Activated T-cell treated with anti-CD3 and anti-CD28 coated beads, Interleukin-2, amount 50 U/mL, for 72 hours (primary cell): ENCODE measurements at regions not wholly inside any gene's neighbourhood (a gene's known extent, or its start where the extent isn't known, plus 50 kb on each side); places are given as distances from the start of the nearest gene placed in this dataset.

Experiments
- ATAC-seq, 2 donors: fragments of 150-1000 bp; cut with Tn5 transposase; replicated peaks in 1 of 2; 2 replicates each; pipeline ENCODE4 v1.10.0; 2021; ENCODE audit warnings: moderate library complexity in 2 of 2, mild to moderate bottlenecking in 1 of 2
- DNase-seq, 2 donors: peaks; one replicate each; pipeline ENCODE4 v3.0.0; 2021 to 2022; ENCODE audit warnings: mixed read lengths in 1 of 2
- H3K27ac Mint-ChIP-seq: one replicate; pipeline ENCODE4 v1.8.0; 2022; ENCODE audit warnings: mild to moderate bottlenecking, moderate library complexity, mixed read lengths
- H3K27me3 Mint-ChIP-seq: one replicate; pipeline ENCODE4 v1.8.0; 2022; ENCODE audit warnings: low read depth, mixed read lengths
- H3K36me3 Mint-ChIP-seq, 2 donors: one replicate each; pipeline ENCODE4 v1.8.0; 2022; ENCODE audit warnings: mixed read lengths in 2 of 2, mild to moderate bottlenecking in 1 of 2; ENCODE audit not compliant: insufficient read depth in 2 of 2
- H3K4me1 Mint-ChIP-seq: one replicate; pipeline ENCODE4 v1.8.0; 2022; ENCODE audit warnings: low read depth, mixed read lengths
- H3K4me3 Mint-ChIP-seq, 2 donors: one replicate each; pipeline ENCODE4 v1.8.0; 2022; ENCODE audit warnings: mild to moderate bottlenecking in 2 of 2, mixed read lengths in 2 of 2, moderate library complexity in 2 of 2
- H3K9me3 Mint-ChIP-seq, 2 donors: one replicate each; pipeline ENCODE4 v1.8.0; 2022; ENCODE audit warnings: mixed read lengths in 2 of 2

DNA sequence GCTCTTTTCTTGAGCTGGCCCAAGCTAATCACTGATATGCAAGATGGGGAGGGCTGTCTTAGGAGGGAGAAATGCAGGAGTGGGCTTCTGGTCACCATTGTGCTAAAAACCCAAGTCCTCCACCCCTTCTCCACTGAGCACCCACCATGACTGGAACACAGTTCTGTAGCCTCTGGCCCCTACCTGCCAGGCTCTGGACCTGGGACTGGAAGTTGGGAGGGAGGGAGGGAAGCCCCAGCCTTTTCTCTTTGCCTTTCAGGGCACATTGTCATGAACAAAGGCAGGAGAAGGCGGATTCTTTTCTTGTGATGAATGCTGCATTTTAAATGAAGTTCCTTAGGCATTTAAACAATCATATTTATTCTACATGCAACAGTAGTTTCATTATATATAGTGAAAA lies 559.1 kb upstream of the TRPC7 start:
- H3K9me3 Mint-ChIP-seq: peaks cover 13 to 15% of the 10 kb centered on the region in 2 donors
- no peak overlapping the region for H3K27ac Mint-ChIP-seq
- H3K4me3 Mint-ChIP-seq: no peak overlapping the region
- no peaks in the 10 kb centered on the region for H3K4me1 Mint-ChIP-seq
- DNase-seq: no peak
- no peak for ATAC-seq
- no peaks in the 10 kb centered on the region for H3K27me3 Mint-ChIP-seq
- H3K36me3 Mint-ChIP-seq: peaks cover 0 to 1% of the 10 kb centered on the region in 2 donors

DNA sequence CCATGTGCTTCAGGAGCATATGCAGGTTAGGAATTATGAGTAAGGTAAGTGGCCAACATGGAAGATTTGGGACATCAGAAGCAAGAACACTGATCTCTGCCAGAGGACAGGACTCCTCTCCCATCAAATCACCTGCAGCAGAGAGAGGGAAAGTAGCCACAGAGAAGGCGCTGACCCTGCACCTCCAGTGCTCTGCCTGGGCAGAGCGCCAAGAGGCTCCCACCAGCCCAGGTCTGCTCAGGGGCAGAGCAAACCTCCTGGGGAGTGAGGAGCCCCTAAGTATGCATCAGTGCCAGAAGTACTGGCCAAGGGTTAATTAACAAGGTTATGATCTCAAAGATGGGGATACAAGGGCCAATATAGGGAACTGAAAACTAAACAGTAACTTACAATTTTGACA lies 545.3 kb upstream of the TRPC7 start:
- Mint-ChIP-seq H3K27me3 (no peaks in the 10 kb centered on the region), H3K4me1 (no peaks in the 10 kb centered on the region), H3K27ac (no peak overlapping the region), H3K9me3 (peaks cover 1% of the 10 kb centered on the region in 2 donors), H3K4me3 (no peak overlapping the region), H3K36me3 (no peaks in the 10 kb centered on the region)
- ATAC-seq (no peak), DNase-seq (no peak)

GRCh38 chr5:136909906-136910305 lies 544.6 kb upstream of the TRPC7 start:
- Mint-ChIP-seq H3K9me3 (peaks cover 3% of the 10 kb centered on the region in 2 donors), H3K36me3 (no peaks in the 10 kb centered on the region), H3K4me3 (no peak overlapping the region), H3K27me3 (no peaks in the 10 kb centered on the region), H3K4me1 (no peaks in the 10 kb centered on the region), H3K27ac (no peak overlapping the region)
- DNase-seq (no peak), ATAC-seq (no peak)

DNA sequence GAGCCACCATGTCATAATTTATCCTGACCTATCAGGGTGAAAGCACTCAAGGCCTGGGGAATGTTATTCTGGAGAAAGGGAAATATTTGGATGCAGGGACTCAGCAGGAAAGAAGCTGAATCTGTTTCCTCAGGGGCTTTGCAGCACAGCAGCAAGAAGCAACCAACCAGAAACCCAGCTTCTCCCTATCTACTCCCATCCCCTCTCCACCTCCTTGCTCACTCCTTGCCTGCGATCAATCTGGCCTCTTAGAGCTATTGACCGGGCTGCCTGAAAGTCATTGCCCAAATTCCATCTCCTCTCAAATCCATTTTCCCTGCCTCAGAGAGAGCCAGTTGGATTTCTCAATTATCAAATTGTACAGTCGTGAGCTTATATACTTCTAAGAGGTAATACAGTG lies 542.0 kb upstream of the TRPC7 start:
- Mint-ChIP-seq H3K36me3 (no peaks in the 10 kb centered on the region), H3K9me3 (peaks cover 3% of the 10 kb centered on the region in 2 donors), H3K27me3 (no peaks in the 10 kb centered on the region), H3K27ac (no peak overlapping the region), H3K4me3 (no peak overlapping the region), H3K4me1 (no peaks in the 10 kb centered on the region)
- no peak for DNase-seq
- no peak for ATAC-seq

GRCh38 chr5:136906545-136906944 lies 541.2 kb upstream of the TRPC7 start:
- Mint-ChIP-seq H3K27me3 (no peaks in the 10 kb centered on the region), H3K4me3 (no peak overlapping the region), H3K36me3 (no peaks in the 10 kb centered on the region), H3K9me3 (peaks cover 3% of the 10 kb centered on the region in 2 donors), H3K27ac (no peak overlapping the region), H3K4me1 (no peaks in the 10 kb centered on the region)
- ATAC-seq: no peak
- no peak for DNase-seq

DNA sequence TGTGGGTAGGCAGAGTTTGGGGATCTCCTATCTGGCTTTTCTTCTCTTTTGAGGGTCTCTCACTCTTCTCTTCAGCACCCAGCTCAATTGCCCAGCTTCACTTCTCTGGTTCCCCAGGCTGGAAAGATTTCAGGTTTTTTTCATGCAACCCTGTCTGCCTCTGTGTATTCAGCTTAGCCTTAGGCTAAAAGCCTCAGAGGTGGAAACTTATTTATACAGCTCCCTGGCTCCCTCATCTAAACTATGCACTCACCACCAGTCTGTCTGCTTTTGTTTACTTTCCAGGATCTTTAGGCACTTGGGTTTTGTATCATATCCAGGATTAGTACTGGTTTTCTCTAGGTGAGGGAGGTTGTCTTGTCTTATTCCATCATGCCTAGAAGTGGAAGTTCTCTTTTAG lies 540.2 kb upstream of the TRPC7 start:
- ATAC-seq: no peak
- Mint-ChIP-seq H3K4me1 (no peaks in the 10 kb centered on the region), H3K4me3 (no peak overlapping the region), H3K27me3 (no peaks in the 10 kb centered on the region), H3K9me3 (peaks cover 3 to 6% of the 10 kb centered on the region in 2 donors), H3K36me3 (no peaks in the 10 kb centered on the region), H3K27ac (no peak overlapping the region)
- no peak for DNase-seq

- Mint-ChIP-seq H3K36me3 (no peaks in the 10 kb centered on the region), H3K27ac (no peak overlapping the region), H3K4me3 (no peak overlapping the region), H3K9me3 (peaks cover 4 to 5% of the 10 kb centered on the region in 2 donors), H3K27me3 (no peaks in the 10 kb centered on the region), H3K4me1 (no peaks in the 10 kb centered on the region)
- DNase-seq (no peak), ATAC-seq (no peak)
These were observed 528.7 kb upstream of the TRPC7 start for GRCh38 chr5:136894070-136894469.

- DNase-seq: no peak
- ATAC-seq: no peak
- Mint-ChIP-seq H3K27me3 (no peaks in the 10 kb centered on the region), H3K4me1 (no peaks in the 10 kb centered on the region), H3K9me3 (peaks cover 2 to 3% of the 10 kb centered on the region in 2 donors), H3K4me3 (no peak overlapping the region), H3K27ac (no peak overlapping the region), H3K36me3 (no peaks in the 10 kb centered on the region)
These were observed 526.7 kb upstream of the TRPC7 start for GRCh38 chr5:136892000-136892399.

- H3K9me3 Mint-ChIP-seq: peaks cover 2 to 3% of the 10 kb centered on the region in 2 donors
- DNase-seq: no peak
- H3K27me3 Mint-ChIP-seq: no peaks in the 10 kb centered on the region
- no peak overlapping the region for H3K27ac Mint-ChIP-seq
- ATAC-seq: no peak
- no peaks in the 10 kb centered on the region for H3K36me3 Mint-ChIP-seq
- H3K4me1 Mint-ChIP-seq: no peaks in the 10 kb centered on the region
- H3K4me3 Mint-ChIP-seq: no peak overlapping the region
These were observed 526.0 kb upstream of the TRPC7 start for GRCh38 chr5:136891175-136891972.

- Mint-ChIP-seq H3K4me1 (no peaks in the 10 kb centered on the region), H3K36me3 (no peaks in the 10 kb centered on the region), H3K9me3 (peaks cover 2 to 3% of the 10 kb centered on the region in 2 donors), H3K4me3 (no peak overlapping the region), H3K27me3 (no peaks in the 10 kb centered on the region), H3K27ac (no peak overlapping the region)
- ATAC-seq (no peak), DNase-seq (no peak)
These were observed 525.2 kb upstream of the TRPC7 start for GRCh38 chr5:136890431-136891148.

GRCh38 chr5:136886608-136887007 lies 521.3 kb upstream of the TRPC7 start:
- Mint-ChIP-seq H3K27me3 (no peaks in the 10 kb centered on the region), H3K4me3 (no peak overlapping the region), H3K9me3 (peaks cover 7 to 8% of the 10 kb centered on the region in 2 donors), H3K4me1 (no peaks in the 10 kb centered on the region), H3K27ac (no peak overlapping the region), H3K36me3 (no peaks in the 10 kb centered on the region)
- DNase-seq: no peak
- no peak for ATAC-seq

DNA sequence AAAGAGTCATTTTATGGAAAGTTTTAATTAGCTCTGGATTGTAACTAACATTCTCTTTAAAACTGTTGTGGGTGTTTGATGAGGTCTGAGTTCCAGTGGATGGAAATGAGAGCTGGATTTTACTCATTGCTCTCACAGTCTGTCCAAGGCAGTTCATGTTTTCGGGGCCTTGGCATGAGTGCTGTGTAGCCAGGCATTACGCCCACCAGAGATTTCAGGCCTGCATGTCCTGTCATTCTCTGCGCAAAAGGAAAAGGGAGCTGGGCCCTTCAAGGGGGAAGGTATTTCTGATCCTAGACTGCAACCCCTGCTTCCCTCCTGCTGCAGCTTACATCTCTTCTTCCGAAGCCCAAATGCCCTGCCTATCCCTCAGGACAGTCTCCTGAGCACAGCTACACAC lies 499.6 kb upstream of the TRPC7 start:
- H3K4me3 Mint-ChIP-seq: no peak overlapping the region

DNA sequence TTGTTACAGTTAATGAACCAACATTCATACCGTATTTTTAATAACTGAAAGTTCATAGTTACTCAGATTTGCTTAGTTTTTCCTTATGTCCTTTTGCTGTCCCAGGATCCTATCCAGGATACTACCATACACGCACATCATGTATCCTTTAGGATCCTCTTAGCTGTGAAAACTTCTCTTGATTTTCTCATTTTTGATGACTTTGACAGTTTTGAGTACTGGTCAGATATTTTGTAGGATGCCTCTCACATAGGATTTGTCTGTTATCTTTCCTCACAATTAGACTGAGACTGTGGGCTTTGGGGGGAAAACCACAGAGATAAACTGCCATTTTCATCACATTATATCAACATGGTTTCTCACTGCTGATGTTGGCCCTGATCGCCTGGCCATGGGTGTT lies 491.3 kb upstream of the TRPC7 start:
- Mint-ChIP-seq H3K4me3 (no peak overlapping the region), H3K27ac (no peak overlapping the region), H3K9me3 (peaks cover 5 to 8% of the 10 kb centered on the region in 2 donors), H3K36me3 (no peaks in the 10 kb centered on the region), H3K4me1 (no peaks in the 10 kb centered on the region), H3K27me3 (no peaks in the 10 kb centered on the region)
- no peak for ATAC-seq
- no peak for DNase-seq

More for the DNA sequence above, 499.6 kb upstream of the TRPC7 start:
- Mint-ChIP-seq H3K27ac (no peak overlapping the region), H3K36me3 (no peaks in the 10 kb centered on the region), H3K4me1 (no peaks in the 10 kb centered on the region), H3K9me3 (peaks cover 3% of the 10 kb centered on the region in 2 donors), H3K27me3 (no peaks in the 10 kb centered on the region)
- DNase-seq (no peak), ATAC-seq (no peak)
